Liver (tissue), 3 donors: ENCODE measurements at regions not wholly inside any gene's neighbourhood (a gene's known extent, or its start where the extent isn't known, plus 50 kb on each side); places are given as distances from the start of the nearest gene placed in this dataset.

Experiments used
- CTCF ChIP-seq: fragments of 150-350 bp; IDR thresholded peaks from 2 replicates; pipeline ENCODE4 v1.5.1; 2017; ENCODE audit warnings: improper control_type of control experiment, low read depth, low read length; ENCODE audit not compliant: missing input control
- FOXA1 ChIP-seq: IDR thresholded peaks from 2 replicates; pipeline ENCODE4 v1.6.1; 2016; ENCODE audit warnings: antibody characterized with exemption
- NR2F2 ChIP-seq: IDR thresholded peaks from 2 replicates; pipeline ENCODE4 v1.6.1; 2016; ENCODE audit warnings: antibody characterized with exemption
- RAD21 ChIP-seq, 2 donors: IDR thresholded peaks; 2 replicates each; pipeline ENCODE4 v1.6.1; 2016; ENCODE audit warnings: antibody characterized with exemption in 2 of 2, mild to moderate bottlenecking in 2 of 2
- REST ChIP-seq: IDR thresholded peaks from 2 replicates; pipeline ENCODE4 v1.6.1; 2016; ENCODE audit warnings: antibody characterized with exemption, mild to moderate bottlenecking
- SP1 ChIP-seq: IDR thresholded peaks from 2 replicates; pipeline ENCODE4 v1.6.1; 2018; ENCODE audit warnings: antibody characterized with exemption, mild to moderate bottlenecking
- YY1 ChIP-seq: IDR thresholded peaks from 2 replicates; pipeline ENCODE4 v1.6.1; 2016; ENCODE audit warnings: antibody characterized with exemption, mild to moderate bottlenecking
- TF ChIP-seq, protein P1 (sequence below): IDR thresholded peaks from 2 replicates; pipeline ENCODE4 v1.6.1; 2016; ENCODE audit warnings: antibody characterized with exemption
- TF ChIP-seq, protein P2 (sequence below): IDR thresholded peaks from 2 replicates; pipeline ENCODE4 v1.6.1; 2016; ENCODE audit warnings: antibody characterized with exemption
- TF ChIP-seq, protein P3 (sequence below): IDR thresholded peaks from 2 replicates; pipeline ENCODE4 v1.6.1; 2016; ENCODE audit warnings: antibody characterized with exemption
- donor health status: healthy.
- donor health status: healthy.

- no peak for TF ChIP-seq CTCF
- no peak for TF ChIP-seq YY1
- TF ChIP-seq FOXA1 = no peak
- TF ChIP-seq REST = no peak
- no peak for TF ChIP-seq RAD21 (IDR thresholded peaks at IDR 0.05)
- no peak for TF ChIP-seq NR2F2
- TF ChIP-seq, protein P1, sequence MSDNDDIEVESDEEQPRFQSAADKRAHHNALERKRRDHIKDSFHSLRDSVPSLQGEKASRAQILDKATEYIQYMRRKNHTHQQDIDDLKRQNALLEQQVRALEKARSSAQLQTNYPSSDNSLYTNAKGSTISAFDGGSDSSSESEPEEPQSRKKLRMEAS = no peak
- TF ChIP-seq, protein P2, sequence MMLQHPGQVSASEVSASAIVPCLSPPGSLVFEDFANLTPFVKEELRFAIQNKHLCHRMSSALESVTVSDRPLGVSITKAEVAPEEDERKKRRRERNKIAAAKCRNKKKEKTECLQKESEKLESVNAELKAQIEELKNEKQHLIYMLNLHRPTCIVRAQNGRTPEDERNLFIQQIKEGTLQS = no peak
- TF ChIP-seq SP1 = no peak
- TF ChIP-seq, protein P3, sequence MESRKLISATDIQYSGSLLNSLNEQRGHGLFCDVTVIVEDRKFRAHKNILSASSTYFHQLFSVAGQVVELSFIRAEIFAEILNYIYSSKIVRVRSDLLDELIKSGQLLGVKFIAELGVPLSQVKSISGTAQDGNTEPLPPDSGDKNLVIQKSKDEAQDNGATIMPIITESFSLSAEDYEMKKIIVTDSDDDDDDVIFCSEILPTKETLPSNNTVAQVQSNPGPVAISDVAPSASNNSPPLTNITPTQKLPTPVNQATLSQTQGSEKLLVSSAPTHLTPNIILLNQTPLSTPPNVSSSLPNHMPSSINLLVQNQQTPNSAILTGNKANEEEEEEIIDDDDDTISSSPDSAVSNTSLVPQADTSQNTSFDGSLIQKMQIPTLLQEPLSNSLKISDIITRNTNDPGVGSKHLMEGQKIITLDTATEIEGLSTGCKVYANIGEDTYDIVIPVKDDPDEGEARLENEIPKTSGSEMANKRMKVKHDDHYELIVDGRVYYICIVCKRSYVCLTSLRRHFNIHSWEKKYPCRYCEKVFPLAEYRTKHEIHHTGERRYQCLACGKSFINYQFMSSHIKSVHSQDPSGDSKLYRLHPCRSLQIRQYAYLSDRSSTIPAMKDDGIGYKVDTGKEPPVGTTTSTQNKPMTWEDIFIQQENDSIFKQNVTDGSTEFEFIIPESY = no peak
Observed at GRCh38 chr4:25494166-25494565, 117.1 kb downstream of the ANAPC4 start.
